ENCODE measurements at regions not wholly inside any gene's neighbourhood (a gene's known extent, or its start where the extent isn't known, plus 50 kb on each side); places are given as distances from the start of the nearest gene placed in this dataset.
"Not testable (repeated sequence)": the region's sequence is repeated elsewhere in the genome, so short reads cannot be mapped to it uniquely, and the experiment has no call there.

GRCh38 chr20:25865715-25866656 lies 169.3 kb upstream of the ZNF337 start:
- TF ChIP-seq CTCF (IDR thresholded peaks at IDR 0.05; ENCODE audit: borderline replicate concordance, extremely low read depth, insufficient read depth), result no peak
- peak; percentile 85 to 93 (median 87) for DNase-seq
- Histone ChIP-seq H3K4me1 (ENCODE audit: control insufficient read depth in 2 of 3, insufficient read depth in 2 of 3, low read depth in 1 of 3, low read length in 3 of 3) (peaks cover 0 to 28% (median 9%) of the 10 kb centered on the region in 3 donors), H3K27me3 (ENCODE audit: control insufficient read depth, insufficient read depth, low read length) (peaks cover 8% of the 10 kb centered on the region), H3K4me3 (ENCODE audit: low read length in 3 of 3) (peak overlapping the region in 2 of 3 donors; percentile 19 to 45), H3K27ac (ENCODE audit: low read depth in 2 of 2, low read length in 2 of 2) (no peak overlapping the region), H3K9ac (ENCODE audit: low read length in 3 of 3) (no peak overlapping the region), H3K36me3 (ENCODE audit: control insufficient read depth in 2 of 3, insufficient read depth in 3 of 3, low read length in 3 of 3) (no peaks in the 10 kb centered on the region), H3K9me3 (ENCODE audit: control insufficient read depth in 2 of 3, insufficient read depth in 1 of 3, low read length in 3 of 3) (no peaks in the 10 kb centered on the region)
- no peak for FAIRE-seq
- intact Hi-C loops (cut with DNase I), result no loop called here

GRCh38 chr20:25864963-25865714 lies 168.5 kb upstream of the ZNF337 start:
- H3K9ac ChIP-seq (ENCODE audit: low read length in 3 of 3); H3K9me3 ChIP-seq (ENCODE audit: control insufficient read depth in 2 of 3, insufficient read depth in 1 of 3, low read length in 3 of 3); intact Hi-C loops (cut with DNase I); H3K27ac ChIP-seq (ENCODE audit: low read depth in 2 of 2, low read length in 2 of 2); DNase-seq; H3K36me3 ChIP-seq (ENCODE audit: control insufficient read depth in 2 of 3, insufficient read depth in 3 of 3, low read length in 3 of 3); FAIRE-seq: not testable (repeated sequence)
- peak overlapping the region in 2 of 3 donors; percentile 19 to 45 for H3K4me3 ChIP-seq (ENCODE audit: low read length in 3 of 3)
- H3K4me1 ChIP-seq (ENCODE audit: control insufficient read depth in 2 of 3, insufficient read depth in 2 of 3, low read depth in 1 of 3, low read length in 3 of 3), result peaks cover 0 to 31% (median 9%) of the 10 kb centered on the region in 3 donors
- peaks cover 14% of the 10 kb centered on the region for H3K27me3 ChIP-seq (ENCODE audit: control insufficient read depth, insufficient read depth, low read length)

- Histone ChIP-seq H3K4me1 (ENCODE audit: control insufficient read depth in 2 of 3, insufficient read depth in 2 of 3, low read depth in 1 of 3, low read length in 3 of 3) (peaks cover 0 to 37% (median 9%) of the 10 kb centered on the region in 3 donors), H3K36me3 (ENCODE audit: control insufficient read depth in 2 of 3, insufficient read depth in 3 of 3, low read length in 3 of 3) (no peaks in the 10 kb centered on the region), H3K27me3 (ENCODE audit: control insufficient read depth, insufficient read depth, low read length) (peaks cover 15% of the 10 kb centered on the region), H3K4me3 (ENCODE audit: low read length in 3 of 3) (peak overlapping the region in 1 of 3 donors; percentile 60), H3K9me3 (ENCODE audit: control insufficient read depth in 2 of 3, insufficient read depth in 1 of 3, low read length in 3 of 3) (no peaks in the 10 kb centered on the region), H3K27ac (ENCODE audit: low read depth in 2 of 2, low read length in 2 of 2) (no peak overlapping the region), H3K9ac (ENCODE audit: low read length in 3 of 3) (no peak overlapping the region)
- DNase-seq (peak in 1 of 5 donors; percentile 31), FAIRE-seq (no peak)
- TF ChIP-seq CTCF (IDR thresholded peaks at IDR 0.05; ENCODE audit: borderline replicate concordance, extremely low read depth, insufficient read depth), result no peak
- intact Hi-C loops (cut with DNase I), result no loop called here
Observed at GRCh38 chr20:25864326-25864962, 167.8 kb upstream of the ZNF337 start.
